ENCODE measurements at regions not wholly inside any gene's neighbourhood (a gene's known extent, or its start where the extent isn't known, plus 50 kb on each side); places are given as distances from the start of the nearest gene placed in this dataset.

DNA sequence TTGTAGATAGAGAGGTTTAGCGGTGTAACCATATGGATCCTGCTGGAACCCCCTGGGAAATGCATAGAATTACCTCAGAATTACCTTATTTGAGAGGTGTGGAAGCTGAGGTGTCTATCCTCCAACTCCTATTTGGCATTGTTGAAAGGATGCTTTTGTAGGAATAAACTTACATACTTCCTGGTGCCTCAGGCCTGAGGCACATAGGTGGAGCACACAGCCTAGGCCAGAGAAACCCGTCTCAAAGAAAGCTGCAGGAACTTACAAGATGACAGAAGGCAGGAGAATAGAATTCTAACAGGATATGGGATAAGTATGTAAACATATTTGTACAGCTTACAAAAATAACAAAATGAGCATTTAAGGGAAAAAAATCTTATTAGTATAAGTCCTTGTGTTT lies 1507.2 kb upstream of the ZEB2 start:
- H3K27me3 Mint-ChIP-seq (ENCODE audit: low read depth): no peaks in the 10 kb centered on the region
- no peaks in the 10 kb centered on the region for H3K9me3 Mint-ChIP-seq (ENCODE audit: low read depth)
- H3K36me3 Mint-ChIP-seq (ENCODE audit: low read depth): no peaks in the 10 kb centered on the region
- H3K4me3 Mint-ChIP-seq (ENCODE audit: unreplicated experiment): no peak overlapping the region
- TF ChIP-seq CTCF (IDR thresholded peaks at IDR 0.05): no peak
- H3K27ac Mint-ChIP-seq (ENCODE audit: unreplicated experiment): no peak overlapping the region
- no peak for DNase-seq (ENCODE audit: low spot score)
- peaks cover 11% of the 10 kb centered on the region for H3K4me1 Mint-ChIP-seq (ENCODE audit: low read depth)

GRCh38 chr2:146025519-146025918 lies 1505.6 kb upstream of the ZEB2 start:
- H3K4me3 Mint-ChIP-seq (ENCODE audit: unreplicated experiment): no peak overlapping the region
- no peak for TF ChIP-seq CTCF (IDR thresholded peaks at IDR 0.05)
- H3K36me3 Mint-ChIP-seq (ENCODE audit: low read depth): no peaks in the 10 kb centered on the region
- peaks cover 7% of the 10 kb centered on the region for H3K4me1 Mint-ChIP-seq (ENCODE audit: low read depth)
- H3K27ac Mint-ChIP-seq (ENCODE audit: unreplicated experiment): no peak overlapping the region
- no peaks in the 10 kb centered on the region for H3K9me3 Mint-ChIP-seq (ENCODE audit: low read depth)
- DNase-seq (ENCODE audit: low spot score): no peak
- H3K27me3 Mint-ChIP-seq (ENCODE audit: low read depth): no peaks in the 10 kb centered on the region

GRCh38 chr2:146024212-146024743 lies 1504.4 kb upstream of the ZEB2 start:
- Mint-ChIP-seq H3K4me3 (ENCODE audit: unreplicated experiment) (no peak overlapping the region), H3K9me3 (ENCODE audit: low read depth) (no peaks in the 10 kb centered on the region), H3K36me3 (ENCODE audit: low read depth) (no peaks in the 10 kb centered on the region), H3K4me1 (ENCODE audit: low read depth) (peaks cover 7% of the 10 kb centered on the region), H3K27ac (ENCODE audit: unreplicated experiment) (no peak overlapping the region), H3K27me3 (ENCODE audit: low read depth) (no peaks in the 10 kb centered on the region)
- no peak for DNase-seq (ENCODE audit: low spot score)
- TF ChIP-seq CTCF (IDR thresholded peaks at IDR 0.05): no peak

- Mint-ChIP-seq H3K27ac (ENCODE audit: unreplicated experiment) (no peak overlapping the region), H3K36me3 (ENCODE audit: low read depth) (no peaks in the 10 kb centered on the region), H3K27me3 (ENCODE audit: low read depth) (no peaks in the 10 kb centered on the region), H3K4me1 (ENCODE audit: low read depth) (peaks cover under 1% of the 10 kb centered on the region), H3K4me3 (ENCODE audit: unreplicated experiment) (no peak overlapping the region), H3K9me3 (ENCODE audit: low read depth) (peaks cover 11% of the 10 kb centered on the region)
- peak; percentile 64 for TF ChIP-seq CTCF (IDR thresholded peaks at IDR 0.05)
- no peak for DNase-seq (ENCODE audit: low spot score)
Observed at GRCh38 chr2:146004462-146004861, 1484.5 kb upstream of the ZEB2 start.

DNA sequence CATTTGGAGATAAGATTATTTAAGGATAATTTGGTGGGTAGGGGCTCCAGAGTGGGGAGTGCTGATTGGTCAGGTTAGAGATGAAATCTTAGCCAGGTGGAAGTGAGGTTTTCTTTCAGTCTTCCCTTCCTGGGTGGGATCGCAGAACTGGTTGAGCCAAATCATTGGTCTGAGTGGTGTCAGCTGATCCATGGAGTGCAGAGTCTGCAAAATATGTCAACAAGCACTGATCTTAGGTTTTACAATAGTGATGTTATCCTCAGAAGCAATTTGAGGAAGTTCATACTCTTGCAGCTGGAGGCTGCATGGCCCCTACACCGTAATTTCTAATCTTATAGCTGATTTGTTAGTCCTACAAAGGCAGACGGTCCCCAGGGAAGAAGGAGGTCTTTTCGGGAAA lies 1483.4 kb upstream of the ZEB2 start:
- H3K36me3 Mint-ChIP-seq (ENCODE audit: low read depth): peaks cover 1% of the 10 kb centered on the region
- peaks cover 14% of the 10 kb centered on the region for H3K9me3 Mint-ChIP-seq (ENCODE audit: low read depth)
- H3K4me1 Mint-ChIP-seq (ENCODE audit: low read depth): peaks cover 4% of the 10 kb centered on the region
- no peak for DNase-seq (ENCODE audit: low spot score)
- no peak overlapping the region for H3K4me3 Mint-ChIP-seq (ENCODE audit: unreplicated experiment)
- H3K27me3 Mint-ChIP-seq (ENCODE audit: low read depth): no peaks in the 10 kb centered on the region
- no peak overlapping the region for H3K27ac Mint-ChIP-seq (ENCODE audit: unreplicated experiment)
- TF ChIP-seq CTCF (IDR thresholded peaks at IDR 0.05): no peak
